ENCODE measurements at regions not wholly inside any gene's neighbourhood (a gene's known extent, or its start where the extent isn't known, plus 50 kb on each side); places are given as distances from the start of the nearest gene placed in this dataset.

DNA sequence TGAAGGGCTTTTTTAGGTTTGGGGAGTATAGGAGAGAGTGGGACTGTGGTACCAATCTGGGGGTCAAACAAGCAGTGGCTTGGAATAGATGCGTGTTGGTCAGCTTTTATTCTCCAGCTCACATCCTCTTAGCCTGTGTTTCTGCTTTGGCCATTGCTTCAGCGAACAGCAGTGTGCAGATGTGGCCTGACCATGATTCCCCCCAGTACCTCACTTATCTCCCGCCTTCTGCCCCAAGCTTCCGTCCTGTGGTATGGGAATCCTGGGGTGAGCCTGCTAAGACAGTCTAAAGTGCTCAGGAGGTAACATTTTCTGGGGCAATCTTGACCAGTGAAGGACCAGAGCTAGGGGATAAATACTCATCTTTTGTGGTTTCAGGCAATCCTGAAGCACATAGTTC is 84.9 kb upstream of the TNP1 start:
- CTCF ChIA-PET, result no interaction called here
- Histone ChIP-seq H3K36me3 (replicated peaks in 1 of 2; ENCODE audit: control extremely low read depth in 1 of 2, control insufficient read depth in 1 of 2, extremely low read depth in 1 of 2, insufficient read depth in 2 of 2, low read length in 1 of 2) (no peaks in the 10 kb centered on the region), H3K4me2 (replicated peaks; ENCODE audit: low read depth, low read length, poor library complexity, severe bottlenecking) (no peak overlapping the region), H4K20me1 (ENCODE audit: control insufficient read depth, insufficient read depth, low read length, poor library complexity, severe bottlenecking) (no peaks in the 10 kb centered on the region), H3K27me3 (replicated peaks in 1 of 4; ENCODE audit: control extremely low read depth in 1 of 4, control insufficient read depth in 3 of 4, insufficient read depth in 4 of 4, low read length in 3 of 4) (no peaks in the 10 kb centered on the region), H3K27ac (ENCODE audit: low read length in 2 of 2) (no peak overlapping the region), H3K4me1 (ENCODE audit: control insufficient read depth in 2 of 2, insufficient read depth in 2 of 2, low read length in 2 of 2) (no peaks in the 10 kb centered on the region), H3K79me2 (ENCODE audit: control insufficient read depth, insufficient read depth, low read length) (no peaks in the 10 kb centered on the region), H2AFZ (ENCODE audit: insufficient read depth, low read depth, low read length, poor library complexity, severe bottlenecking) (no peak overlapping the region), H3K4me3 (ENCODE audit: control extremely low read depth in 1 of 5, extremely low read depth in 1 of 5, insufficient read depth in 1 of 5, low read depth in 2 of 5, low read length in 4 of 5) (no peak overlapping the region), H3K9ac (ENCODE audit: low read length) (no peak overlapping the region), H3K9me3 (ENCODE audit: control extremely low read depth in 1 of 3, control insufficient read depth in 2 of 3, insufficient read depth in 1 of 3, low read length in 2 of 3) (no peaks in the 10 kb centered on the region)
- no peak for TF ChIP-seq EZH2 (IDR thresholded peaks at IDR 0.05; ENCODE audit: borderline replicate concordance, insufficient read depth, low read depth, low read length, poor library complexity, severe bottlenecking)
- TF ChIP-seq, protein P1, sequence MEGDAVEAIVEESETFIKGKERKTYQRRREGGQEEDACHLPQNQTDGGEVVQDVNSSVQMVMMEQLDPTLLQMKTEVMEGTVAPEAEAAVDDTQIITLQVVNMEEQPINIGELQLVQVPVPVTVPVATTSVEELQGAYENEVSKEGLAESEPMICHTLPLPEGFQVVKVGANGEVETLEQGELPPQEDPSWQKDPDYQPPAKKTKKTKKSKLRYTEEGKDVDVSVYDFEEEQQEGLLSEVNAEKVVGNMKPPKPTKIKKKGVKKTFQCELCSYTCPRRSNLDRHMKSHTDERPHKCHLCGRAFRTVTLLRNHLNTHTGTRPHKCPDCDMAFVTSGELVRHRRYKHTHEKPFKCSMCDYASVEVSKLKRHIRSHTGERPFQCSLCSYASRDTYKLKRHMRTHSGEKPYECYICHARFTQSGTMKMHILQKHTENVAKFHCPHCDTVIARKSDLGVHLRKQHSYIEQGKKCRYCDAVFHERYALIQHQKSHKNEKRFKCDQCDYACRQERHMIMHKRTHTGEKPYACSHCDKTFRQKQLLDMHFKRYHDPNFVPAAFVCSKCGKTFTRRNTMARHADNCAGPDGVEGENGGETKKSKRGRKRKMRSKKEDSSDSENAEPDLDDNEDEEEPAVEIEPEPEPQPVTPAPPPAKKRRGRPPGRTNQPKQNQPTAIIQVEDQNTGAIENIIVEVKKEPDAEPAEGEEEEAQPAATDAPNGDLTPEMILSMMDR (IDR thresholded peaks at IDR 0.05), result no peak
- intact Hi-C loops (cut with micrococcal nuclease), result no loop called here
- WGBS (ENCODE audit: insufficient coverage), result 88% methylated on average over 4 of the region's 4 CpGs
- H3K27ac Mint-ChIP-seq, result no peak overlapping the region
- no peaks in the 10 kb centered on the region for H3K27me3 Mint-ChIP-seq
- POLR2A ChIA-PET, result no interaction called here
- no peak overlapping the region for H3K4me3 Mint-ChIP-seq
- DNase-seq (no peak), ATAC-seq (ENCODE audit: low read depth) (no peak)
- H3K4me1 Mint-ChIP-seq, result no peaks in the 10 kb centered on the region
- H3K9me3 Mint-ChIP-seq (ENCODE audit: insufficient read depth), result no peaks in the 10 kb centered on the region

DNA sequence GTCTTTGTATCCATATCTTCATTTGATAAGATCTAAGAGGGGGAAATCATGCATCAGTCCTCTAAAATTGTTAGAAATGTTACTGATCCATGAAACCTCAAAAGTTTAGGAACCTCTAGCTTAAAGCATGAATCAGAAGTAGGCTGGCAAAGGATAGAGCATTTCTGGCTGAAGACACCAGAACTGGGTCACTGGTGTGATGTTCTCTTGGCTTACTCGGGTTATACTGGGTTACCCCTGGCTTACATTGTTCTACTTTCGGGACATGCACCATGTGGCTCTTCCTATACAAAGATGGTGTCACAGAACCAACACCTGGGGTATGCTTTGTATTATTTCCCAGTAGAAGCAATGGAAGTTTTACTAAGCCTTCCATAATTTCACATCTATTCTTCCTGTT is 83.2 kb upstream of the TNP1 start:
- no peaks in the 10 kb centered on the region for H3K27me3 ChIP-seq (replicated peaks in 1 of 4; ENCODE audit: control extremely low read depth in 1 of 4, control insufficient read depth in 3 of 4, insufficient read depth in 4 of 4, low read length in 3 of 4)
- H3K4me3 Mint-ChIP-seq, result no peak overlapping the region
- H3K9me3 ChIP-seq (ENCODE audit: control extremely low read depth in 1 of 3, control insufficient read depth in 2 of 3, insufficient read depth in 1 of 3, low read length in 2 of 3), result no peaks in the 10 kb centered on the region
- H3K36me3 ChIP-seq (replicated peaks in 1 of 2; ENCODE audit: control extremely low read depth in 1 of 2, control insufficient read depth in 1 of 2, extremely low read depth in 1 of 2, insufficient read depth in 2 of 2, low read length in 1 of 2), result no peaks in the 10 kb centered on the region
- no peaks in the 10 kb centered on the region for H4K20me1 ChIP-seq (ENCODE audit: control insufficient read depth, insufficient read depth, low read length, poor library complexity, severe bottlenecking)
- CTCF ChIA-PET, result no interaction called here
- H3K9me3 Mint-ChIP-seq (ENCODE audit: insufficient read depth), result no peaks in the 10 kb centered on the region
- ATAC-seq (ENCODE audit: low read depth) (no peak), DNase-seq (no peak)
- POLR2A ChIA-PET, result no interaction called here
- no peak overlapping the region for H3K4me2 ChIP-seq (replicated peaks; ENCODE audit: low read depth, low read length, poor library complexity, severe bottlenecking)
- no peaks in the 10 kb centered on the region for H3K4me1 Mint-ChIP-seq
- no peak overlapping the region for H2AFZ ChIP-seq (ENCODE audit: insufficient read depth, low read depth, low read length, poor library complexity, severe bottlenecking)
- H3K27ac Mint-ChIP-seq, result no peak overlapping the region
- no peak overlapping the region for H3K4me3 ChIP-seq (ENCODE audit: control extremely low read depth in 1 of 5, extremely low read depth in 1 of 5, insufficient read depth in 1 of 5, low read depth in 2 of 5, low read length in 4 of 5)
- TF ChIP-seq, protein P1 (IDR thresholded peaks at IDR 0.05), result no peak
- TF ChIP-seq EZH2 (IDR thresholded peaks at IDR 0.05; ENCODE audit: borderline replicate concordance, insufficient read depth, low read depth, low read length, poor library complexity, severe bottlenecking), result no peak
- H3K27ac ChIP-seq (ENCODE audit: low read length in 2 of 2), result no peak overlapping the region
- 78% methylated on average over 1 of the region's 2 CpGs for WGBS (ENCODE audit: insufficient coverage)
- no peak overlapping the region for H3K9ac ChIP-seq (ENCODE audit: low read length)
- intact Hi-C loops (cut with micrococcal nuclease), result no loop called here
- no peaks in the 10 kb centered on the region for H3K79me2 ChIP-seq (ENCODE audit: control insufficient read depth, insufficient read depth, low read length)
- no peaks in the 10 kb centered on the region for H3K27me3 Mint-ChIP-seq
- H3K4me1 ChIP-seq (ENCODE audit: control insufficient read depth in 2 of 2, insufficient read depth in 2 of 2, low read length in 2 of 2), result no peaks in the 10 kb centered on the region
